ENCODE measurements at regions not wholly inside any gene's neighbourhood (a gene's known extent, or its start where the extent isn't known, plus 50 kb on each side); places are given as distances from the start of the nearest gene placed in this dataset.

GRCh38 chr17:70642059-70642458 is 472.7 kb downstream of the KCNJ2 start:
- DNase-seq (ENCODE audit: low read depth, low spot score): no peak

GRCh38 chr17:70644096-70644495 is 474.8 kb downstream of the KCNJ2 start:
- DNase-seq (ENCODE audit: low read depth, low spot score): no peak

- DNase-seq (ENCODE audit: low read depth, low spot score): no peak
Observed at GRCh38 chr17:70646673-70647072, 477.3 kb downstream of the KCNJ2 start.

GRCh38 chr17:70648166-70648565 is 478.8 kb downstream of the KCNJ2 start:
- DNase-seq (ENCODE audit: low read depth, low spot score): no peak

- DNase-seq (ENCODE audit: low read depth, low spot score): no peak
Observed at GRCh38 chr17:70653850-70654249, 484.5 kb downstream of the KCNJ2 start.

GRCh38 chr17:70654706-70655105 is 485.4 kb downstream of the KCNJ2 start:
- DNase-seq (ENCODE audit: low read depth, low spot score): no peak

GRCh38 chr17:70655176-70655958 is 486.0 kb downstream of the KCNJ2 start:
- peak; percentile 9 for DNase-seq (ENCODE audit: low read depth, low spot score)

GRCh38 chr17:70658317-70658716 is 489.0 kb downstream of the KCNJ2 start:
- no peak for DNase-seq (ENCODE audit: low read depth, low spot score)

- DNase-seq (ENCODE audit: low read depth, low spot score): no peak
Observed at GRCh38 chr17:70658840-70659239, 489.5 kb downstream of the KCNJ2 start.

- peak; percentile 76 for DNase-seq (ENCODE audit: low read depth, low spot score)
Observed at GRCh38 chr17:70661342-70662222, 492.2 kb downstream of the KCNJ2 start.

- DNase-seq (ENCODE audit: low read depth, low spot score): no peak
Observed at GRCh38 chr17:70668276-70668937, 499.1 kb downstream of the KCNJ2 start.

- DNase-seq (ENCODE audit: low read depth, low spot score): no peak
Observed at GRCh38 chr17:70668938-70669778, 499.8 kb downstream of the KCNJ2 start.

- DNase-seq (ENCODE audit: low read depth, low spot score): no peak
Observed at GRCh38 chr17:70674061-70674460, 504.7 kb downstream of the KCNJ2 start.

- DNase-seq (ENCODE audit: low read depth, low spot score): no peak
Observed at GRCh38 chr17:70675070-70675590, 505.8 kb downstream of the KCNJ2 start.

GRCh38 chr17:70677783-70678647 is 508.7 kb downstream of the KCNJ2 start:
- DNase-seq (ENCODE audit: low read depth, low spot score): no peak

- no peak for DNase-seq (ENCODE audit: low read depth, low spot score)
Observed at GRCh38 chr17:70678889-70679288, 509.6 kb downstream of the KCNJ2 start.

GRCh38 chr17:70683936-70684335 is 514.6 kb downstream of the KCNJ2 start:
- DNase-seq (ENCODE audit: low read depth, low spot score): no peak

- no peak for DNase-seq (ENCODE audit: low read depth, low spot score)
Observed at GRCh38 chr17:70687421-70687820, 518.1 kb downstream of the KCNJ2 start.

- DNase-seq (ENCODE audit: low read depth, low spot score): no peak
Observed at GRCh38 chr17:70691150-70691549, 521.8 kb downstream of the KCNJ2 start.

- no peak for DNase-seq (ENCODE audit: low read depth, low spot score)
Observed at GRCh38 chr17:70699408-70699807, 530.1 kb downstream of the KCNJ2 start.
